SK-N-SH (cell line): ENCODE measurements at regions not wholly inside any gene's neighbourhood (a gene's known extent, or its start where the extent isn't known, plus 50 kb on each side); places are given as distances from the start of the nearest gene placed in this dataset.
A peak's percentile ranks its signal among the peaks of the same experiment; 100 is the strongest.

Source experiments
- CTCF ChIA-PET: fragments of 300-600, 350-600 bp; formaldehyde crosslinking; extraction: SDS; loops from one replicate; lab custom pipeline; 2021; lab: Yijun Ruan, JAX
- POLR2A ChIA-PET: fragments of 350-600 bp; sonication (Branson Sonifier 250); formaldehyde crosslinking; extraction: SDS; loops from one replicate; lab custom pipeline; 2020; ENCODE audit warnings: antibody characterized with exemption, inconsistent platforms; lab: Yijun Ruan, JAX
- DNase-seq: peaks from one replicate; pipeline ENCODE4 v3.0.0; 2012
- H2AFZ ChIP-seq: fragments of 200-600 bp; sonication (generic); 2 replicates; pipeline ENCODE4 v1.8.1; 2016; ENCODE audit warnings: antibody characterized with exemption, mild to moderate bottlenecking, low read depth
- H3F3A ChIP-seq: fragments of 200-600 bp; sonication (generic); replicated peaks from 2 replicates; pipeline ENCODE3; 2016; ENCODE audit warnings: antibody characterized with exemption, mild to moderate bottlenecking; ENCODE audit not compliant: insufficient read depth
- H3K27ac ChIP-seq, 2 experiments: fragments of 200-500 bp in 1 of 2; fragments of 200-600 bp in 1 of 2; sonication (Bioruptor generic) in 1 of 2; sonication (generic), shearing (Covaris generic) in 1 of 2; 2 replicates each; pipeline versions ENCODE4 v1.5.1 to v1.6.1; 2014 to 2016; ENCODE audit warnings: low read depth in 2 of 2, inconsistent platforms in 1 of 2, low read length in 1 of 2, mild to moderate bottlenecking in 1 of 2, mixed read lengths in 1 of 2
- H3K27me3 ChIP-seq: fragments of 200-600 bp; sonication (generic), shearing (Covaris generic); 2 replicates; pipeline ENCODE4 v1.6.1; 2016; ENCODE audit warnings: mixed run types; ENCODE audit not compliant: insufficient read depth
- H3K36me3 ChIP-seq, 2 experiments: fragments of 200-500 bp in 1 of 2; fragments of 200-600 bp in 1 of 2; sonication (Bioruptor generic) in 1 of 2; sonication (generic) in 1 of 2; replicated peaks in 1 of 2; 2 replicates each; pipeline versions ENCODE3 to v1.5.1; 2014 to 2016; ENCODE audit warnings: low read length in 1 of 2, mild to moderate bottlenecking in 1 of 2; ENCODE audit not compliant: insufficient read depth in 2 of 2, control insufficient read depth in 1 of 2
- H3K4me1 ChIP-seq, 2 experiments: fragments of 200-500 bp in 1 of 2; fragments of 200-600 bp in 1 of 2; sonication (Bioruptor generic) in 1 of 2; sonication (generic), shearing (Covaris generic) in 1 of 2; 2 replicates each; pipeline versions ENCODE4 v1.5.1 to v1.6.1; 2014 to 2016; ENCODE audit warnings: low read depth in 1 of 2, low read length in 1 of 2, mixed run types in 1 of 2; ENCODE audit not compliant: insufficient read depth in 2 of 2, control insufficient read depth in 1 of 2
- H3K4me2 ChIP-seq: fragments of 200-600 bp; sonication (generic), shearing (Covaris generic); 2 replicates; pipeline ENCODE4 v1.6.1; 2017; ENCODE audit warnings: mixed run types
- H3K4me3 ChIP-seq, 2 experiments: fragments of 200-500 bp in 1 of 2; fragments of 200-600 bp in 1 of 2; sonication (Bioruptor generic) in 1 of 2; sonication (generic), shearing (Covaris generic) in 1 of 2; 2 replicates each; pipeline versions ENCODE4 v1.5.1 to v1.8.1; 2014 to 2016; ENCODE audit warnings: low read depth in 2 of 2, inconsistent platforms in 1 of 2, low read length in 1 of 2, mild to moderate bottlenecking in 1 of 2, mixed read lengths in 1 of 2, moderate library complexity in 1 of 2
- H3K79me2 ChIP-seq: fragments of 200-600 bp; sonication (generic); 2 replicates; pipeline ENCODE4 v1.8.1; 2017; ENCODE audit warnings: mild to moderate bottlenecking; ENCODE audit not compliant: insufficient read depth
- H3K9ac ChIP-seq: fragments of 200-600 bp; sonication (generic); 2 replicates; pipeline ENCODE4 v1.6.1; 2017; ENCODE audit warnings: mixed run types
- H3K9me2 ChIP-seq: fragments of 200-600 bp; sonication (generic); 2 replicates; pipeline ENCODE4 v1.6.1; 2017; ENCODE audit warnings: mixed run types
- H3K9me3 ChIP-seq: fragments of 200-600 bp; sonication (generic); 2 replicates; pipeline ENCODE4 v1.6.1; 2017; ENCODE audit warnings: mixed run types, mild to moderate bottlenecking, moderate library complexity
- H4K20me1 ChIP-seq: fragments of 200-600 bp; sonication (generic); 2 replicates; pipeline ENCODE4 v1.6.1; 2017; ENCODE audit warnings: mild to moderate bottlenecking, mixed run types; ENCODE audit not compliant: insufficient read depth
- CHD2 ChIP-seq: fragments of 150-350 bp; IDR thresholded peaks from 2 replicates; pipeline ENCODE4 v1.6.1; 2018; ENCODE audit warnings: low read length; ENCODE audit not compliant: partially characterized antibody
- ELF1 ChIP-seq: IDR thresholded peaks from 2 replicates; pipeline ENCODE4 v1.4.0; 2012
- EZH2phosphoT487 ChIP-seq: fragments of 200-600 bp; sonication (generic); IDR thresholded peaks from 2 replicates; pipeline ENCODE4 v1.6.1; 2017; ENCODE audit warnings: low read depth, mixed run types, mild to moderate bottlenecking, antibody characterized with exemption, moderate library complexity, borderline replicate concordance
- FOSL2 ChIP-seq: IDR thresholded peaks from 2 replicates; pipeline ENCODE4 v1.4.0; 2012; ENCODE audit warnings: low read depth, mild to moderate bottlenecking, moderate library complexity, borderline replicate concordance
- FOXJ3 ChIP-seq: sonication (generic); formaldehyde crosslinking; IDR thresholded peaks from 2 replicates; pipeline ENCODE4 v1.5.1; 2020; ENCODE audit warnings: mild to moderate bottlenecking, missing genetic modification reagents
- MXI1 ChIP-seq: IDR thresholded peaks from 2 replicates; pipeline ENCODE4 v1.6.1; 2012; ENCODE audit warnings: mild to moderate bottlenecking, low read depth, low read length, improper control_type of control experiment
- NFIC ChIP-seq: IDR thresholded peaks from 2 replicates; pipeline ENCODE4 v1.4.0; 2012; ENCODE audit warnings: borderline replicate concordance
- PBX3 ChIP-seq: IDR thresholded peaks from 2 replicates; pipeline ENCODE4; 2012
- POLR2AphosphoS5 ChIP-seq: IDR thresholded peaks from 2 replicates; pipeline ENCODE4 v1.6.1; 2012; ENCODE audit warnings: low read depth, low read length
- RCOR1 ChIP-seq: fragments of 150-350 bp; IDR thresholded peaks from 2 replicates; pipeline ENCODE4 v1.6.1; 2017; ENCODE audit warnings: antibody characterized with exemption, low read length
- REST ChIP-seq: IDR thresholded peaks from 2 replicates; pipeline ENCODE4 v1.6.1; 2012; ENCODE audit warnings: mild to moderate bottlenecking, low read depth, low read length, moderate library complexity
- RFX5 ChIP-seq: IDR thresholded peaks from 2 replicates; pipeline ENCODE4 v1.6.1; 2012; ENCODE audit warnings: mild to moderate bottlenecking, improper control_type of control experiment, low read length
- SMC3 ChIP-seq: IDR thresholded peaks from 2 replicates; pipeline ENCODE4 v1.6.1; 2012; ENCODE audit warnings: low read depth, low read length, improper control_type of control experiment
- TCF12 ChIP-seq: IDR thresholded peaks from 2 replicates; pipeline ENCODE4 v1.4.0; 2012
- USF1 ChIP-seq: IDR thresholded peaks from 2 replicates; pipeline ENCODE4 v1.4.0; 2012; ENCODE audit warnings: low read depth, borderline replicate concordance
- USF2 ChIP-seq: fragments of 150-350 bp; IDR thresholded peaks from 2 replicates; pipeline ENCODE4 v1.6.1; 2017; ENCODE audit warnings: antibody characterized with exemption, low read length, low read depth, borderline replicate concordance
- YY1 ChIP-seq: IDR thresholded peaks from 2 replicates; pipeline ENCODE4 v1.4.0; 2012; ENCODE audit warnings: low read depth, mild to moderate bottlenecking
- WGBS: methylation state at CpG from one replicate; pipeline ENCODE4 v1.1.6; 2017; ENCODE audit warnings: low lambda C conversion rate; 5-methylcytosine and 5-hydroxymethylcytosine counted together
- TF ChIP-seq, protein P1 (sequence below): IDR thresholded peaks from 2 replicates; pipeline ENCODE4 v1.4.0; 2012; ENCODE audit warnings: low read depth, borderline replicate concordance

- WGBS: 62% methylated on average over 15 of the region's 15 CpGs
- Histone ChIP-seq H3K27me3 (no peaks in the 10 kb centered on the region), H3K4me2 (peak overlapping the region; percentile 68), H3K27ac (peak overlapping the region; percentile 75 to 86; a peak in 2 of 4 replicates), H3K36me3 (no peaks in the 10 kb centered on the region), H3K4me1 (peaks cover 25 to 33% of the 10 kb centered on the region in 2 experiments), H3K9me3 (no peaks in the 10 kb centered on the region), H2AFZ (no peak overlapping the region), H3K79me2 (no peaks in the 10 kb centered on the region), H3F3A (peaks cover 16% of the 10 kb centered on the region), H4K20me1 (no peaks in the 10 kb centered on the region), H3K9ac (0 out of 2 replicates have a peak overlapping the region, but pooled peaks have one; percentile 26), H3K4me3 (no peak overlapping the region), H3K9me2 (no peaks in the 10 kb centered on the region)
- no peak; the same call in 1 of the 2 replicates for TF ChIP-seq YY1
- peak; percentile 28; the same call in 1 of the 2 replicates for TF ChIP-seq POLR2AphosphoS5
- no peak for TF ChIP-seq EZH2phosphoT487
- TF ChIP-seq NFIC: peak; percentile 79
- TF ChIP-seq PBX3: peak; percentile 70
- POLR2A ChIA-PET: no interaction called here
- no peak for DNase-seq
- CTCF ChIA-PET: interaction anchor here (0.5 to 1.3 kb wide), 4 partner anchors 14 to 177 kb away, joined by 3 to 6 read pairs (median 4); no protein-coding TSS in a partner anchor
Measured at GRCh38 chr15:70473581-70474370, 289.6 kb downstream of the UACA start.

DNA sequence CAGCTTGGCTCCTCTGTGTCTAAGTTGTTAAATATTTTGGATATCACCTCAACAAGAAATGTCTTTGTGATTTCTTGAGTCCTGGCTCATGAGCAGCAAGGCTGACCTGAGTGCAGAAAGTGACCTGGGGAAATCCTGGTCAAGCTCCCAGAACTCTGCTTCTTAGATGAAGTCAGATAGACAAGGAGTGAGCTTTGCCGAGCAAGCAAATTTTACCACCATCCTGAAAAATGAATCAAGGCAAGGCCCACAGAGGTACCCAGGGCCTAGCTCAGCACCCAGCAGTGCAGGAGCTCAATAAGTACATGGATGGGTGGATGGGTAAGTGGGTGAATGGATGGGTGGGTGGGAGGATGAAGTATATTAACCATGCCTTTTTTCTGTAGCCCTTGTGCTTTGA is 291.8 kb downstream of the UACA start:
- DNase-seq: no peak
- H3K4me1 ChIP-seq: peaks cover 25 to 31% of the 10 kb centered on the region in 2 experiments
- no peaks in the 10 kb centered on the region for H4K20me1 ChIP-seq
- CTCF ChIA-PET: interaction anchor here (0.9 to 2.6 kb wide), 4 partner anchors 9 to 351 kb away, joined by 3 to 9 read pairs (median 5); no protein-coding TSS in a partner anchor
- H3F3A ChIP-seq: peaks cover 19% of the 10 kb centered on the region
- H3K36me3 ChIP-seq: no peaks in the 10 kb centered on the region
- H3K4me2 ChIP-seq: no peak overlapping the region
- H3K27me3 ChIP-seq: no peaks in the 10 kb centered on the region
- no peak overlapping the region for H3K4me3 ChIP-seq
- H3K9ac ChIP-seq: no peak overlapping the region
- H3K9me2 ChIP-seq: no peaks in the 10 kb centered on the region
- H3K79me2 ChIP-seq: no peaks in the 10 kb centered on the region
- no peak overlapping the region for H2AFZ ChIP-seq
- no peak overlapping the region for H3K27ac ChIP-seq
- H3K9me3 ChIP-seq: no peaks in the 10 kb centered on the region
- 44% methylated on average over 1 of the region's 1 CpG for WGBS
- POLR2A ChIA-PET: no interaction called here
- TF ChIP-seq MXI1: no peak
- no peak for TF ChIP-seq FOSL2
- no peak for TF ChIP-seq REST
- TF ChIP-seq USF1: no peak
- TF ChIP-seq, protein P1, sequence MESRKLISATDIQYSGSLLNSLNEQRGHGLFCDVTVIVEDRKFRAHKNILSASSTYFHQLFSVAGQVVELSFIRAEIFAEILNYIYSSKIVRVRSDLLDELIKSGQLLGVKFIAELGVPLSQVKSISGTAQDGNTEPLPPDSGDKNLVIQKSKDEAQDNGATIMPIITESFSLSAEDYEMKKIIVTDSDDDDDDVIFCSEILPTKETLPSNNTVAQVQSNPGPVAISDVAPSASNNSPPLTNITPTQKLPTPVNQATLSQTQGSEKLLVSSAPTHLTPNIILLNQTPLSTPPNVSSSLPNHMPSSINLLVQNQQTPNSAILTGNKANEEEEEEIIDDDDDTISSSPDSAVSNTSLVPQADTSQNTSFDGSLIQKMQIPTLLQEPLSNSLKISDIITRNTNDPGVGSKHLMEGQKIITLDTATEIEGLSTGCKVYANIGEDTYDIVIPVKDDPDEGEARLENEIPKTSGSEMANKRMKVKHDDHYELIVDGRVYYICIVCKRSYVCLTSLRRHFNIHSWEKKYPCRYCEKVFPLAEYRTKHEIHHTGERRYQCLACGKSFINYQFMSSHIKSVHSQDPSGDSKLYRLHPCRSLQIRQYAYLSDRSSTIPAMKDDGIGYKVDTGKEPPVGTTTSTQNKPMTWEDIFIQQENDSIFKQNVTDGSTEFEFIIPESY: no peak
- no peak for TF ChIP-seq SMC3
- no peak for TF ChIP-seq RFX5
- TF ChIP-seq ELF1: no peak
- no peak for TF ChIP-seq TCF12
- no peak for TF ChIP-seq CHD2
- no peak for TF ChIP-seq FOXJ3
- TF ChIP-seq RCOR1: no peak
- TF ChIP-seq USF2: no peak
- TF ChIP-seq NFIC: no peak
